Astrocyte (in vitro differentiated cells and primary cell): ENCODE measurements at regions not wholly inside any gene's neighbourhood (a gene's known extent, or its start where the extent isn't known, plus 50 kb on each side); places are given as distances from the start of the nearest gene placed in this dataset.
"Not testable (repeated sequence)": the region's sequence is repeated elsewhere in the genome, so short reads cannot be mapped to it uniquely, and the experiment has no call there.

ENCODE experiments used
- DNase-seq: peaks from one replicate; pipeline ENCODE4 v3.0.0-alpha.2; 2010; ENCODE audit warnings: low read depth
- FAIRE-seq: peaks from 2 replicates; lab custom pipeline; 2011; peaks lifted over from hg19 to GRCh38; lab: Jason Lieb, UNC
- H2AFZ ChIP-seq: 2 replicates; pipeline ENCODE4 v1.6.0; 2012; ENCODE audit warnings: low read depth, low read length, inconsistent platforms
- H3K27ac ChIP-seq: 2 replicates; pipeline ENCODE4 v1.5.1; 2011; ENCODE audit warnings: low read depth, low read length, inconsistent platforms
- H3K27me3 ChIP-seq: 2 replicates; pipeline ENCODE4 v1.6.0; 2011; ENCODE audit warnings: low read length, inconsistent platforms; ENCODE audit not compliant: insufficient read depth
- H3K36me3 ChIP-seq: 2 replicates; pipeline ENCODE4 v1.5.1; 2011; ENCODE audit warnings: low read length, inconsistent platforms; ENCODE audit not compliant: insufficient read depth
- H3K4me1 ChIP-seq: 2 replicates; pipeline ENCODE4 v1.5.1; 2011; ENCODE audit warnings: low read length, inconsistent platforms; ENCODE audit not compliant: insufficient read depth
- H3K4me2 ChIP-seq: 2 replicates; pipeline ENCODE4 v1.6.0; 2012; ENCODE audit warnings: low read length, inconsistent platforms
- H3K4me3 ChIP-seq: 2 replicates; pipeline ENCODE4 v1.5.1; 2011; ENCODE audit warnings: low read depth, mild to moderate bottlenecking, low read length, inconsistent platforms; ENCODE audit not compliant: insufficient read depth
- H3K79me2 ChIP-seq: 2 replicates; pipeline ENCODE4 v1.6.0; 2012; ENCODE audit warnings: mild to moderate bottlenecking, low read length, inconsistent platforms; ENCODE audit not compliant: insufficient read depth
- H3K9ac ChIP-seq: 2 replicates; pipeline ENCODE4 v1.6.0; 2012; ENCODE audit warnings: mild to moderate bottlenecking, low read length, inconsistent platforms
- H3K9me3 ChIP-seq: 2 replicates; pipeline ENCODE4 v1.5.1; 2012; ENCODE audit warnings: low read depth, mild to moderate bottlenecking, low read length, inconsistent platforms; ENCODE audit not compliant: insufficient read depth
- H4K20me1 ChIP-seq: 2 replicates; pipeline ENCODE4 v1.6.0; 2012; ENCODE audit warnings: low read length, inconsistent platforms; ENCODE audit not compliant: insufficient read depth
- H3K27ac Mint-ChIP-seq: one replicate; pipeline ENCODE4 v1.8.0; 2021; ENCODE audit warnings: mild to moderate bottlenecking, mixed read lengths; ENCODE audit not compliant: unreplicated experiment
- H3K27me3 Mint-ChIP-seq: one replicate; pipeline ENCODE4 v1.8.0; 2021; ENCODE audit warnings: low read depth, mixed read lengths; ENCODE audit not compliant: unreplicated experiment
- H3K36me3 Mint-ChIP-seq: one replicate; pipeline ENCODE4 v1.8.0; 2021; ENCODE audit warnings: low read depth, mixed read lengths; ENCODE audit not compliant: unreplicated experiment
- H3K4me1 Mint-ChIP-seq: one replicate; pipeline ENCODE4 v1.8.0; 2021; ENCODE audit warnings: low read depth, mixed read lengths; ENCODE audit not compliant: unreplicated experiment
- H3K4me3 Mint-ChIP-seq: one replicate; pipeline ENCODE4 v1.8.0; 2021; ENCODE audit warnings: mild to moderate bottlenecking, moderate library complexity, mixed read lengths; ENCODE audit not compliant: unreplicated experiment
- H3K9me3 Mint-ChIP-seq: one replicate; pipeline ENCODE4 v1.8.0; 2021; ENCODE audit warnings: mild to moderate bottlenecking, mixed read lengths; ENCODE audit not compliant: unreplicated experiment
- CTCF ChIP-seq: IDR thresholded peaks from 2 replicates; pipeline ENCODE4 v1.5.1; 2011; ENCODE audit warnings: low read depth, mild to moderate bottlenecking, inconsistent platforms, low read length, moderate library complexity; ENCODE audit not compliant: insufficient read depth
- EZH2 ChIP-seq: IDR thresholded peaks from 2 replicates; pipeline ENCODE4 v1.6.1; 2012; ENCODE audit warnings: mild to moderate bottlenecking, low read length, inconsistent platforms; ENCODE audit not compliant: insufficient read depth

GRCh38 chr21:17679002-17679600 is 66.4 kb upstream of the BTG3 start:
- Histone ChIP-seq H3K4me3 (no peak overlapping the region), H3K36me3 (no peaks in the 10 kb centered on the region), H3K9me3 (no peaks in the 10 kb centered on the region), H3K4me2 (no peak overlapping the region), H3K79me2 (no peaks in the 10 kb centered on the region), H3K9ac (no peak overlapping the region), H3K4me1 (no peaks in the 10 kb centered on the region), H4K20me1 (no peaks in the 10 kb centered on the region), H3K27ac (no peak overlapping the region), H2AFZ (no peak overlapping the region), H3K27me3 (no peaks in the 10 kb centered on the region)
- Mint-ChIP-seq H3K4me3 (no peak overlapping the region), H3K4me1 (peaks cover 1% of the 10 kb centered on the region), H3K27me3 (no peaks in the 10 kb centered on the region), H3K27ac (no peak overlapping the region), H3K36me3 (no peaks in the 10 kb centered on the region), H3K9me3 (peaks cover 4% of the 10 kb centered on the region)
- DNase-seq (peak; percentile 57), FAIRE-seq (peak; percentile 63)
- TF ChIP-seq EZH2 (no peak), CTCF (peak; percentile 86)

- not testable (repeated sequence) for H3K79me2 ChIP-seq, H3K36me3 ChIP-seq, H3K27ac Mint-ChIP-seq, H3K9me3 ChIP-seq, H3K4me1 ChIP-seq, H2AFZ ChIP-seq, DNase-seq, FAIRE-seq, H3K27me3 Mint-ChIP-seq, H4K20me1 ChIP-seq, H3K27ac ChIP-seq, H3K4me2 ChIP-seq, H3K36me3 Mint-ChIP-seq, H3K4me3 ChIP-seq, H3K9ac ChIP-seq, H3K27me3 ChIP-seq, H3K9me3 Mint-ChIP-seq, H3K4me3 Mint-ChIP-seq
- peaks cover 12% of the 10 kb centered on the region for H3K4me1 Mint-ChIP-seq
Observed at GRCh38 chr21:17676930-17677329, 64.2 kb upstream of the BTG3 start.

GRCh38 chr21:17674106-17674505 is 61.4 kb upstream of the BTG3 start:
- H3K36me3 Mint-ChIP-seq, result no peaks in the 10 kb centered on the region
- TF ChIP-seq CTCF (no peak), EZH2 (no peak)
- no peaks in the 10 kb centered on the region for H3K9me3 ChIP-seq
- no peaks in the 10 kb centered on the region for H3K4me1 ChIP-seq
- H4K20me1 ChIP-seq, result no peaks in the 10 kb centered on the region
- no peak overlapping the region for H3K9ac ChIP-seq
- no peak overlapping the region for H3K27ac Mint-ChIP-seq
- peaks cover 2% of the 10 kb centered on the region for H3K9me3 Mint-ChIP-seq
- H3K4me1 Mint-ChIP-seq, result peaks cover 12% of the 10 kb centered on the region
- no peak for FAIRE-seq
- peaks cover 1% of the 10 kb centered on the region for H3K27me3 Mint-ChIP-seq
- no peak overlapping the region for H3K4me3 ChIP-seq
- H3K4me2 ChIP-seq, result no peak overlapping the region
- H3K4me3 Mint-ChIP-seq, result no peak overlapping the region
- no peaks in the 10 kb centered on the region for H3K79me2 ChIP-seq
- no peak for DNase-seq
- H3K27me3 ChIP-seq, result no peaks in the 10 kb centered on the region
- no peaks in the 10 kb centered on the region for H3K36me3 ChIP-seq
- no peak overlapping the region for H3K27ac ChIP-seq
- H2AFZ ChIP-seq, result no peak overlapping the region
